Left lung (tissue), 4 donors: ENCODE measurements at regions not wholly inside any gene's neighbourhood (a gene's known extent, or its start where the extent isn't known, plus 50 kb on each side); places are given as distances from the start of the nearest gene placed in this dataset.

Experiments
- ATAC-seq: fragments of 200-7000 bp; cut with Tn5 transposase; one replicate; pipeline ENCODE4 v1.9.1; 2020; ENCODE audit warnings: moderate library complexity
- DNase-seq, 4 donors: peaks; one replicate each; pipeline ENCODE4 v3.0.0-alpha.2; 2013 to 2020
- H3K27ac ChIP-seq, 2 donors: fragments of 200-600 bp; sonication (generic) in 1 of 2; one replicate each; pipeline versions ENCODE4 v1.5.0 to v1.8.0; 2020 to 2021
- H3K27me3 ChIP-seq, 2 donors: fragments of 200-600 bp; sonication (generic) in 1 of 2; one replicate each; pipeline versions ENCODE4 v1.5.0 to v1.8.0; 2020 to 2021
- H3K36me3 ChIP-seq, 2 donors: fragments of 200-600 bp; sonication (generic) in 1 of 2; one replicate each; pipeline versions ENCODE4 v1.5.0 to v1.8.0; 2020 to 2021
- H3K4me1 ChIP-seq, 2 donors: fragments of 200-600 bp; one replicate each; pipeline ENCODE4 v1.8.0; 2021
- H3K4me3 ChIP-seq, 2 donors: fragments of 200-600 bp; sonication (generic) in 1 of 2; one replicate each; pipeline versions ENCODE4 v1.5.0 to v1.8.0; 2020 to 2021; ENCODE audit warnings: mild to moderate bottlenecking in 1 of 2
- H3K9me3 ChIP-seq, 2 donors: fragments of 200-600 bp; sonication (generic) in 1 of 2; one replicate each; pipeline versions ENCODE4 v1.5.0 to v1.8.0; 2020 to 2021
- intact Hi-C, 2 donors: fragments of 100-400 bp; cut with DNase I; formaldehyde crosslinking; loops; one replicate each; pipeline versions ENCODE4 v1.11.2 to v1.14.2; 2022
- TF ChIP-seq, protein P1 (sequence below), 2 donors: fragments of 200-600 bp; sonication (generic) in 1 of 2; IDR thresholded peaks; one replicate each; pipeline versions ENCODE4 v1.5.0 to v1.8.0; 2021; ENCODE audit warnings: antibody characterized with exemption in 2 of 2
- donor health status: DM: no; HTN: yes; CAD: no.
- donor health status: DM: no; HTN: no; CAD: no.

GRCh38 chr15:96500508-96500907 lies 170.0 kb downstream of the NR2F2 start:
- intact Hi-C loops, result no loop called here
- H3K27me3 ChIP-seq, result no peaks in the 10 kb centered on the region
- H3K9me3 ChIP-seq, result no peaks in the 10 kb centered on the region
- no peak overlapping the region for H3K4me3 ChIP-seq
- H3K36me3 ChIP-seq, result no peaks in the 10 kb centered on the region
- no peak overlapping the region for H3K27ac ChIP-seq
- no peaks in the 10 kb centered on the region for H3K4me1 ChIP-seq
- DNase-seq (no peak), ATAC-seq (no peak)
- TF ChIP-seq, protein P1, sequence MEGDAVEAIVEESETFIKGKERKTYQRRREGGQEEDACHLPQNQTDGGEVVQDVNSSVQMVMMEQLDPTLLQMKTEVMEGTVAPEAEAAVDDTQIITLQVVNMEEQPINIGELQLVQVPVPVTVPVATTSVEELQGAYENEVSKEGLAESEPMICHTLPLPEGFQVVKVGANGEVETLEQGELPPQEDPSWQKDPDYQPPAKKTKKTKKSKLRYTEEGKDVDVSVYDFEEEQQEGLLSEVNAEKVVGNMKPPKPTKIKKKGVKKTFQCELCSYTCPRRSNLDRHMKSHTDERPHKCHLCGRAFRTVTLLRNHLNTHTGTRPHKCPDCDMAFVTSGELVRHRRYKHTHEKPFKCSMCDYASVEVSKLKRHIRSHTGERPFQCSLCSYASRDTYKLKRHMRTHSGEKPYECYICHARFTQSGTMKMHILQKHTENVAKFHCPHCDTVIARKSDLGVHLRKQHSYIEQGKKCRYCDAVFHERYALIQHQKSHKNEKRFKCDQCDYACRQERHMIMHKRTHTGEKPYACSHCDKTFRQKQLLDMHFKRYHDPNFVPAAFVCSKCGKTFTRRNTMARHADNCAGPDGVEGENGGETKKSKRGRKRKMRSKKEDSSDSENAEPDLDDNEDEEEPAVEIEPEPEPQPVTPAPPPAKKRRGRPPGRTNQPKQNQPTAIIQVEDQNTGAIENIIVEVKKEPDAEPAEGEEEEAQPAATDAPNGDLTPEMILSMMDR (IDR thresholded peaks at IDR 0.05), result no peak

DNA sequence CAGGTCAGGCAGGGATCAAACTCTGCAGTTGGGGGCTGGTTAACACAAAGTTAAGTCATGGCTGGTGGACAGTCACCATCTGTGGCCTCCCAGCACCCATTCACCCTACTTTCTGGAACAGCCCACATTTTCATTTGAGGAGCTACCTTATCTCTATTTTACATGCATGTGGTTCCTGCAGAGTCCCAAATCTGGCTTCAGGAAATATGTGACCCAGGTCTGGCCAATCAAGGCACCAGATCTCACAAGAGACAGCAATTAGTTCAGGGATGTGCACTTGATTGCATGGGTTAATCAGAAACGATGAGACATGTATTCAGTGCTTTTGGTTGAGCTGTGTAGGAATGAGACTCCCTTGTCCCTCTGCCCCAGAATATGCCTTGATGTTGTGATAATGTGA lies 170.9 kb downstream of the NR2F2 start:
- Histone ChIP-seq H3K4me1 (no peaks in the 10 kb centered on the region), H3K27ac (no peak overlapping the region), H3K4me3 (no peak overlapping the region), H3K9me3 (no peaks in the 10 kb centered on the region), H3K36me3 (no peaks in the 10 kb centered on the region), H3K27me3 (no peaks in the 10 kb centered on the region)
- no peak for ATAC-seq
- intact Hi-C loops, result no loop called here
- TF ChIP-seq, protein P1 (IDR thresholded peaks at IDR 0.05), result no peak
- no peak for DNase-seq

GRCh38 chr15:96502196-96502595 lies 171.7 kb downstream of the NR2F2 start:
- no peak for ATAC-seq
- DNase-seq, result no peak
- Histone ChIP-seq H3K9me3 (no peaks in the 10 kb centered on the region), H3K36me3 (no peaks in the 10 kb centered on the region), H3K27me3 (no peaks in the 10 kb centered on the region), H3K27ac (no peak overlapping the region), H3K4me1 (no peaks in the 10 kb centered on the region), H3K4me3 (no peak overlapping the region)
- intact Hi-C loops, result no loop called here
- TF ChIP-seq, protein P1 (IDR thresholded peaks at IDR 0.05), result no peak

GRCh38 chr15:96503276-96503675 lies 172.8 kb downstream of the NR2F2 start:
- Histone ChIP-seq H3K36me3 (no peaks in the 10 kb centered on the region), H3K4me3 (no peak overlapping the region), H3K27ac (no peak overlapping the region), H3K4me1 (no peaks in the 10 kb centered on the region), H3K9me3 (no peaks in the 10 kb centered on the region), H3K27me3 (no peaks in the 10 kb centered on the region)
- intact Hi-C loops, result no loop called here
- no peak for DNase-seq
- ATAC-seq, result no peak
- TF ChIP-seq, protein P1 (IDR thresholded peaks at IDR 0.05), result no peak

GRCh38 chr15:96504371-96504770 lies 173.9 kb downstream of the NR2F2 start:
- no peaks in the 10 kb centered on the region for H3K9me3 ChIP-seq
- H3K27ac ChIP-seq, result no peak overlapping the region
- no peak for ATAC-seq
- no peak for DNase-seq
- no peaks in the 10 kb centered on the region for H3K27me3 ChIP-seq
- intact Hi-C loops, result no loop called here
- no peak overlapping the region for H3K4me3 ChIP-seq
- TF ChIP-seq, protein P1 (IDR thresholded peaks at IDR 0.05), result no peak
- no peaks in the 10 kb centered on the region for H3K4me1 ChIP-seq
- no peaks in the 10 kb centered on the region for H3K36me3 ChIP-seq
